NCI-H2171 (cell line): ENCODE measurements at regions not wholly inside any gene's neighbourhood (a gene's known extent, or its start where the extent isn't known, plus 50 kb on each side); places are given as distances from the start of the nearest gene placed in this dataset.
"Not testable (repeated sequence)": the region's sequence is repeated elsewhere in the genome, so short reads cannot be mapped to it uniquely, and the experiment has no call there.

Experiments used
- DNase-seq: peaks from one replicate; lab custom pipeline; 2025; lab: John Stamatoyannopoulos, UW

GRCh38 chr3:145906755-145907154, 254.2 kb downstream of the PLOD2 start:
- DNase-seq: peak; percentile 8

- DNase-seq: no peak
These were observed 250.0 kb downstream of the PLOD2 start for GRCh38 chr3:145911016-145911415.

GRCh38 chr3:145915787-145916186, 245.2 kb downstream of the PLOD2 start:
- DNase-seq: no peak

GRCh38 chr3:145927736-145928135, 233.2 kb downstream of the PLOD2 start:
- not testable (repeated sequence) for DNase-seq

- DNase-seq: no peak
These were observed 224.0 kb downstream of the PLOD2 start for GRCh38 chr3:145936971-145937370.

- DNase-seq: no peak
These were observed 221.6 kb downstream of the PLOD2 start for GRCh38 chr3:145939431-145939830.

- DNase-seq: no peak
These were observed 218.9 kb downstream of the PLOD2 start for GRCh38 chr3:145942052-145942451.

- DNase-seq: no peak
These were observed 217.0 kb downstream of the PLOD2 start for GRCh38 chr3:145943952-145944351.

- no peak for DNase-seq
These were observed 209.5 kb downstream of the PLOD2 start for GRCh38 chr3:145951441-145951840.

- DNase-seq: no peak
These were observed 208.4 kb downstream of the PLOD2 start for GRCh38 chr3:145952536-145952935.

GRCh38 chr3:145953316-145953715, 207.7 kb downstream of the PLOD2 start:
- DNase-seq: no peak

- no peak for DNase-seq
These were observed 201.4 kb downstream of the PLOD2 start for GRCh38 chr3:145959457-145960088.

GRCh38 chr3:145963111-145963510, 197.9 kb downstream of the PLOD2 start:
- DNase-seq: no peak

- DNase-seq: no peak
These were observed 193.9 kb downstream of the PLOD2 start for GRCh38 chr3:145967043-145967442.

GRCh38 chr3:145971186-145971585, 189.8 kb downstream of the PLOD2 start:
- no peak for DNase-seq

- no peak for DNase-seq
These were observed 188.1 kb downstream of the PLOD2 start for GRCh38 chr3:145972851-145973250.

GRCh38 chr3:145981056-145981455, 179.9 kb downstream of the PLOD2 start:
- no peak for DNase-seq

- DNase-seq: no peak
These were observed 177.9 kb downstream of the PLOD2 start for GRCh38 chr3:145983101-145983500.
